ENCODE measurements at regions not wholly inside any gene's neighbourhood (a gene's known extent, or its start where the extent isn't known, plus 50 kb on each side); places are given as distances from the start of the nearest gene placed in this dataset.

DNA sequence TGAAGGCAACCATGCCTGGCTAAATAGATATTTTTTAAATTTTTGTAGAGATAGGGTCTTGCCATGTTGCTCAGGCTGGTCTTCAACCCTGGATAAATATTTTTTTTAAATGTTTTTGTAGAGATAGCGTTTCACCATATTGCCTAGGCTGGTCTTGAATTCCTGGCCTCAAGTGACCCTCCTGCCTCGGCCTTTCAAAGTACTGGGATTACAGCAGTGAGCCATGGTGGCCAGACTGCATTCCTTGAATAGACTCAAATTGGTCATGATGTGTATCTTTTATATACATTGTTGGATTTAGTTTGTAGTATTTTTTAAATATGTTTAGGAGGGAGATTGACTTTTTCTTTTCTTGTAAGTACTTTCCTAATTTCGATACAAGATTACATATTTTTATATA lies 325.7 kb upstream of the C11orf87 start:
- TF ChIP-seq, protein P1, sequence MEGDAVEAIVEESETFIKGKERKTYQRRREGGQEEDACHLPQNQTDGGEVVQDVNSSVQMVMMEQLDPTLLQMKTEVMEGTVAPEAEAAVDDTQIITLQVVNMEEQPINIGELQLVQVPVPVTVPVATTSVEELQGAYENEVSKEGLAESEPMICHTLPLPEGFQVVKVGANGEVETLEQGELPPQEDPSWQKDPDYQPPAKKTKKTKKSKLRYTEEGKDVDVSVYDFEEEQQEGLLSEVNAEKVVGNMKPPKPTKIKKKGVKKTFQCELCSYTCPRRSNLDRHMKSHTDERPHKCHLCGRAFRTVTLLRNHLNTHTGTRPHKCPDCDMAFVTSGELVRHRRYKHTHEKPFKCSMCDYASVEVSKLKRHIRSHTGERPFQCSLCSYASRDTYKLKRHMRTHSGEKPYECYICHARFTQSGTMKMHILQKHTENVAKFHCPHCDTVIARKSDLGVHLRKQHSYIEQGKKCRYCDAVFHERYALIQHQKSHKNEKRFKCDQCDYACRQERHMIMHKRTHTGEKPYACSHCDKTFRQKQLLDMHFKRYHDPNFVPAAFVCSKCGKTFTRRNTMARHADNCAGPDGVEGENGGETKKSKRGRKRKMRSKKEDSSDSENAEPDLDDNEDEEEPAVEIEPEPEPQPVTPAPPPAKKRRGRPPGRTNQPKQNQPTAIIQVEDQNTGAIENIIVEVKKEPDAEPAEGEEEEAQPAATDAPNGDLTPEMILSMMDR (IDR thresholded peaks at IDR 0.05), result no peak
- TF ChIP-seq EZH2phosphoT487 (IDR thresholded peaks at IDR 0.05) (no peak), EZH2 (IDR thresholded peaks at IDR 0.05) (no peak)

Measured in neural progenitor cell (in vitro differentiated cells).